Mesodermal cell (in vitro differentiated cells): ENCODE measurements at regions not wholly inside any gene's neighbourhood (a gene's known extent, or its start where the extent isn't known, plus 50 kb on each side); places are given as distances from the start of the nearest gene placed in this dataset.

ENCODE experiments used
- H3K27ac ChIP-seq: 2 replicates; pipeline ENCODE4 v1.7.0; 2013; ENCODE audit warnings: mild to moderate bottlenecking, low read depth, low read length, moderate library complexity; ENCODE audit not compliant: severe bottlenecking
- H3K36me3 ChIP-seq: 2 replicates; pipeline ENCODE4 v1.7.1; 2013; ENCODE audit warnings: mild to moderate bottlenecking, low read length, moderate library complexity; ENCODE audit not compliant: control insufficient read depth, insufficient read depth
- H3K4me1 ChIP-seq: one replicate; pipeline ENCODE4 v1.7.1; 2013; ENCODE audit warnings: mild to moderate bottlenecking, low read length; ENCODE audit not compliant: insufficient read depth, control insufficient read depth, poor library complexity, severe bottlenecking
- H3K4me3 ChIP-seq: 2 replicates; pipeline ENCODE4 v1.7.0; 2013; ENCODE audit warnings: low read length, control low read depth, mild to moderate bottlenecking; ENCODE audit not compliant: insufficient read depth, poor library complexity, severe bottlenecking; ENCODE audit errors: extremely low read depth
- H3K9me3 ChIP-seq: 2 replicates; pipeline ENCODE4 v1.7.1; 2013; ENCODE audit warnings: mild to moderate bottlenecking, low read length, moderate library complexity; ENCODE audit not compliant: control insufficient read depth
- WGBS, 2 experiments: methylation state at CpG; one replicate each; pipeline ENCODE4 v1.1.5; 2013; ENCODE audit warnings: missing lambda C conversion rate in 2 of 2; ENCODE audit not compliant: insufficient coverage in 2 of 2; 5-methylcytosine and 5-hydroxymethylcytosine counted together

- Histone ChIP-seq H3K4me3 (no peak overlapping the region), H3K36me3 (no peaks in the 10 kb centered on the region), H3K4me1 (no peaks in the 10 kb centered on the region), H3K27ac (no peak overlapping the region), H3K9me3 (no peaks in the 10 kb centered on the region)
- WGBS, 2 experiments: 52% methylated on average over 2 of the region's 2 CpGs; no CpG with 5 or more reads in 1 of the 2 experiments
These were observed 307.3 kb downstream of the CRPPA start for GRCh38 chr7:16114071-16114470.

GRCh38 chr7:16113058-16113457 is 308.3 kb downstream of the CRPPA start:
- H3K4me1 ChIP-seq: no peaks in the 10 kb centered on the region
- H3K4me3 ChIP-seq: no peak overlapping the region
- H3K27ac ChIP-seq: no peak overlapping the region
- H3K36me3 ChIP-seq: no peaks in the 10 kb centered on the region
- H3K9me3 ChIP-seq: no peaks in the 10 kb centered on the region

GRCh38 chr7:16106869-16107268 is 314.5 kb downstream of the CRPPA start:
- WGBS, 2 experiments: 60% methylated on average over 1 of the region's 2 CpGs; no CpG with 5 or more reads in 1 of the 2 experiments
- Histone ChIP-seq H3K36me3 (no peaks in the 10 kb centered on the region), H3K4me1 (no peaks in the 10 kb centered on the region), H3K27ac (no peak overlapping the region), H3K4me3 (no peak overlapping the region), H3K9me3 (peaks cover 16% of the 10 kb centered on the region)

- no peaks in the 10 kb centered on the region for H3K36me3 ChIP-seq
- no peaks in the 10 kb centered on the region for H3K4me1 ChIP-seq
- peaks cover 16% of the 10 kb centered on the region for H3K9me3 ChIP-seq
- no CpG with 5 or more reads among the region's 1 CpG for WGBS, 2 experiments
- H3K4me3 ChIP-seq: no peak overlapping the region
- no peak overlapping the region for H3K27ac ChIP-seq
These were observed 315.0 kb downstream of the CRPPA start for GRCh38 chr7:16106300-16106699.

GRCh38 chr7:16099302-16099849 is 322.0 kb downstream of the CRPPA start:
- Histone ChIP-seq H3K4me3 (no peak overlapping the region), H3K4me1 (no peaks in the 10 kb centered on the region), H3K36me3 (no peaks in the 10 kb centered on the region), H3K27ac (no peak overlapping the region), H3K9me3 (no peaks in the 10 kb centered on the region)
- WGBS, 2 experiments: 96 to 100% methylated on average over 2 of the region's 2 CpGs

GRCh38 chr7:16098585-16099179 is 322.7 kb downstream of the CRPPA start:
- no peaks in the 10 kb centered on the region for H3K36me3 ChIP-seq
- H3K4me1 ChIP-seq: no peaks in the 10 kb centered on the region
- WGBS, 2 experiments: 67 to 89% methylated on average over 1 to 2 of the region's 5 CpGs
- H3K4me3 ChIP-seq: no peak overlapping the region
- H3K9me3 ChIP-seq: no peaks in the 10 kb centered on the region
- H3K27ac ChIP-seq: no peak overlapping the region

GRCh38 chr7:16098058-16098457 is 323.3 kb downstream of the CRPPA start:
- Histone ChIP-seq H3K36me3 (no peaks in the 10 kb centered on the region), H3K9me3 (no peaks in the 10 kb centered on the region), H3K27ac (no peak overlapping the region), H3K4me1 (no peaks in the 10 kb centered on the region), H3K4me3 (no peak overlapping the region)

- WGBS, 2 experiments: 63 to 83% methylated on average over 1 of the region's 3 CpGs
- no peaks in the 10 kb centered on the region for H3K4me1 ChIP-seq
- no peak overlapping the region for H3K4me3 ChIP-seq
- no peaks in the 10 kb centered on the region for H3K9me3 ChIP-seq
- no peaks in the 10 kb centered on the region for H3K36me3 ChIP-seq
- no peak overlapping the region for H3K27ac ChIP-seq
These were observed 326.0 kb downstream of the CRPPA start for GRCh38 chr7:16095171-16095950.

- H3K27ac ChIP-seq: no peak overlapping the region
- no peak overlapping the region for H3K4me3 ChIP-seq
- H3K4me1 ChIP-seq: no peaks in the 10 kb centered on the region
- H3K36me3 ChIP-seq: no peaks in the 10 kb centered on the region
- no peaks in the 10 kb centered on the region for H3K9me3 ChIP-seq
- WGBS, 2 experiments: no CpG with 5 or more reads among the region's 2 CpGs
These were observed 326.7 kb downstream of the CRPPA start for GRCh38 chr7:16094651-16095050.

GRCh38 chr7:16092711-16093110 is 328.6 kb downstream of the CRPPA start:
- no peaks in the 10 kb centered on the region for H3K4me1 ChIP-seq
- 67 to 91% methylated on average over 1 of the region's 2 CpGs for WGBS, 2 experiments
- no peak overlapping the region for H3K27ac ChIP-seq
- no peaks in the 10 kb centered on the region for H3K9me3 ChIP-seq
- H3K4me3 ChIP-seq: no peak overlapping the region
- H3K36me3 ChIP-seq: no peaks in the 10 kb centered on the region

GRCh38 chr7:16091701-16092310 is 329.5 kb downstream of the CRPPA start:
- H3K9me3 ChIP-seq: no peaks in the 10 kb centered on the region
- H3K27ac ChIP-seq: no peak overlapping the region
- WGBS, 2 experiments: 93 to 100% methylated on average over 3 to 4 of the region's 5 CpGs
- H3K4me3 ChIP-seq: no peak overlapping the region
- H3K4me1 ChIP-seq: no peaks in the 10 kb centered on the region
- no peaks in the 10 kb centered on the region for H3K36me3 ChIP-seq
